ENCODE measurements at regions not wholly inside any gene's neighbourhood (a gene's known extent, or its start where the extent isn't known, plus 50 kb on each side); places are given as distances from the start of the nearest gene placed in this dataset.

- SMC1A ChIA-PET (ENCODE audit: uncharacterized antibody, unreplicated experiment): no interaction called here
- H2AFZ ChIP-seq (ENCODE audit: control insufficient read depth, low read depth, low read length): no peak overlapping the region
- BruUV-seq (replicated peaks): no TSS peak
- CTCF ChIA-PET: no interaction called here
- in situ Hi-C loops (cut with MboI): no loop called here
- POLR2A ChIA-PET: no interaction called here
- no peaks in the 10 kb centered on the region for H3K27me3 ChIP-seq (replicated peaks in 1 of 2; ENCODE audit: control insufficient read depth in 2 of 2, insufficient read depth in 2 of 2, low read length in 1 of 2)
- intact Hi-C loops (cut with micrococcal nuclease; ENCODE audit: unreplicated experiment): no loop called here
- ATAC-seq (no peak), DNase-seq (ENCODE audit: low read depth, low spot score) (no peak), FAIRE-seq (no peak)
- H3K4me2 ChIP-seq (ENCODE audit: control insufficient read depth, insufficient read depth): no peak overlapping the region
- no peaks in the 10 kb centered on the region for H4K20me1 ChIP-seq (ENCODE audit: control insufficient read depth, insufficient read depth)
- H3K27ac ChIP-seq (ENCODE audit: control insufficient read depth, insufficient read depth): no peak overlapping the region
- WGBS (ENCODE audit: insufficient coverage, insufficient replicate concordance, low lambda C conversion rate, missing lambda C conversion rate): 37% methylated on average over 7 of the region's 7 CpGs
- no peaks in the 10 kb centered on the region for H3K79me2 ChIP-seq (ENCODE audit: control insufficient read depth, insufficient read depth, low read length)
- no peak overlapping the region for H3K4me3 ChIP-seq
- no peaks in the 10 kb centered on the region for H3K36me3 ChIP-seq (ENCODE audit: control insufficient read depth in 2 of 2, insufficient read depth in 2 of 2, low read length in 1 of 2)
- H3K9me3 ChIP-seq (replicated peaks; ENCODE audit: control insufficient read depth, insufficient read depth, low read length): no peaks in the 10 kb centered on the region
- TF ChIP-seq ZBED1 (IDR thresholded peaks at IDR 0.05; ENCODE audit: borderline replicate concordance) (no peak), SMARCA5 (IDR thresholded peaks at IDR 0.05) (no peak), CEBPB (IDR thresholded peaks at IDR 0.05; ENCODE audit: borderline replicate concordance in 1 of 2, low read depth in 2 of 2, low read length in 2 of 2) (no peak), EP300 (IDR thresholded peaks at IDR 0.05; ENCODE audit: borderline replicate concordance in 1 of 2, control insufficient read depth in 1 of 2, low read depth in 2 of 2, low read length in 2 of 2) (no peak), MTA2 (IDR thresholded peaks at IDR 0.05; ENCODE audit: low read depth) (no peak), RUNX3 (IDR thresholded peaks at IDR 0.05; ENCODE audit: low read length) (no peak), YY1 (IDR thresholded peaks at IDR 0.05; ENCODE audit: low read depth, low read length) (no peak), FOXK2 (IDR thresholded peaks at IDR 0.05) (no peak), HDAC6 (IDR thresholded peaks at IDR 0.05; ENCODE audit: unreplicated experiment) (no peak), RAD21 (IDR thresholded peaks at IDR 0.05; ENCODE audit: insufficient read depth, low read depth, low read length) (no peak), RAD51 (IDR thresholded peaks at IDR 0.05) (no peak), HDAC2 (IDR thresholded peaks at IDR 0.05) (no peak), BMI1 (IDR thresholded peaks at IDR 0.05; ENCODE audit: borderline replicate concordance) (no peak), TARDBP (IDR thresholded peaks at IDR 0.05; ENCODE audit: borderline replicate concordance) (no peak), SREBF2 (IDR thresholded peaks at IDR 0.05; ENCODE audit: low read length) (no peak), BACH1 (IDR thresholded peaks at IDR 0.05; ENCODE audit: borderline replicate concordance) (no peak)
- RAD21 ChIA-PET (ENCODE audit: unreplicated experiment): no interaction called here
- no peaks in the 10 kb centered on the region for H3K4me1 ChIP-seq (ENCODE audit: control insufficient read depth, insufficient read depth, low read length)
- H3K9ac ChIP-seq (ENCODE audit: control insufficient read depth, insufficient read depth, low read length): no peak overlapping the region
Measured at GRCh38 chr6:121810158-121811032, 374.9 kb downstream of the GJA1 start.

Data from GM12878 (cell line).